GM21367 (cell line): ENCODE measurements at regions not wholly inside any gene's neighbourhood (a gene's known extent, or its start where the extent isn't known, plus 50 kb on each side); places are given as distances from the start of the nearest gene placed in this dataset.

Source experiments
- ATAC-seq: cut with Tn5 transposase; IDR thresholded peaks from one replicate; pipeline ENCODE4 v1.9.1; 2021; ENCODE audit not compliant: unreplicated experiment

GRCh38 chr15:25982736-25983135 lies 119.6 kb upstream of the ATP10A start:
- ATAC-seq, result no peak

- no peak for ATAC-seq
Observed at GRCh38 chr15:25981114-25981513, 118.0 kb upstream of the ATP10A start.

DNA sequence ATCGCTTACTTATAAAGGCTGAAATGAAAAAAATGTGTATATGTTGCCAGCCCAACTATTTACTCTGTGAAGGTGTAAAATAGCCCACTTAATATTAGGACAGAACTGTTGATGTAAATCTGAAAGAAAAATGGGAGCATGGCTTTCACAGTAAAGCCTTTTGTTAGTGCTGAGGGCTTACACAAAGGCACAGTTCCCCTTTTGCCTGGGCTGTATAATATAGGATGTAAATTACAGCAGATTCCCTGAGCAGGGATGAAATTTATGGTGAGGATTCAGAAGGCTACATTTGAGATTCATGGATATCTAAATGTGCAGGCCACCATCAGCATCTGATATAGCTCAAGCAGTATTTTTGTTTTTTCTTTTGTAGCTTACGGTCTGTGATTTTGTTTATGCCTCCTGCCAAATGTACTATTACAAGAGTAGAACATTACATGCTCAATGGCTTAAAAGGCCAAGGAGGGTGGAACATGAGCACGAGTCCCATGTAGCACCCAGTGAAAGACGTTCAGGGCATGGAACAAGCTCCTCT lies 109.1 kb upstream of the ATP10A start:
- no peak for ATAC-seq

DNA sequence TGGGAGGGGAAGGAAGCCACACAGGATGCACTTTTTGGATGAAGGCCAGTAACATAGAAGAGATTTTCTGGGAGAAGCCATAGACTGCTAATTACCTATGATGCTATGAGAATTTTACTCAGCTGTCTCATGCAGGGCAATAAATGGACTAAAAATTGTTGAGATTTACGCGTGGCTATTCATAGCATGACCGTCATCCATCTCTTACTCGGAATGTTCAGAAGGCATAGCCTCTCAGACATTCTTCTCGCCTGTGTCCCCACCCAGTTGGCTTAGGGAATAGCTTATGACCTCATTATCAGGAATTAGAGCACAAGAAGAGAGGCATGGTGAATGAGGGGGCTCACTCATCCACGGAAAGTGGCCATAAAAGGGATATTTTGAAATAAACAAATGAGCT lies 107.9 kb upstream of the ATP10A start:
- ATAC-seq, result no peak

- ATAC-seq, result no peak
Observed at GRCh38 chr15:25969886-25970285, 106.8 kb upstream of the ATP10A start.

DNA sequence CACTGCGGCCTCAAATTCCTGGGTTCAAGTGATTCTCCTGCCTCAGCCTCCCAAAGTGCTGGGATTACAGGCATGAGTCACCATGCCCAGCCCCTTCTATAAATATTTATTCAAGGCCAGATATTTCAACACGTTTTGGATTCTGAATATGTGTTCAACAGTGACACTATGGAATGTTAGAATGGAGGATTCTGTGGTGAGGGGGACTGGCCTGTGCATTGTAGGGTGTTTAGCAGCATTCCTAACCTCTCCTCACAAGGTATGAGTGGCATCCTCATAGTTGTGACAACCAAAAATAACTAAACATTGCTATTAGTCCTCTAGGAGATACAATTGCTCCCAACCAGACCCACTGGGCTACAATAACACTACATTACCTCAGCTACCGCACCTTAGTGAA lies 104.0 kb upstream of the ATP10A start:
- ATAC-seq, result no peak

- no peak for ATAC-seq
Observed at GRCh38 chr15:25965326-25965725, 102.2 kb upstream of the ATP10A start.

- no peak for ATAC-seq
Observed at GRCh38 chr15:25960273-25960672, 97.1 kb upstream of the ATP10A start.

DNA sequence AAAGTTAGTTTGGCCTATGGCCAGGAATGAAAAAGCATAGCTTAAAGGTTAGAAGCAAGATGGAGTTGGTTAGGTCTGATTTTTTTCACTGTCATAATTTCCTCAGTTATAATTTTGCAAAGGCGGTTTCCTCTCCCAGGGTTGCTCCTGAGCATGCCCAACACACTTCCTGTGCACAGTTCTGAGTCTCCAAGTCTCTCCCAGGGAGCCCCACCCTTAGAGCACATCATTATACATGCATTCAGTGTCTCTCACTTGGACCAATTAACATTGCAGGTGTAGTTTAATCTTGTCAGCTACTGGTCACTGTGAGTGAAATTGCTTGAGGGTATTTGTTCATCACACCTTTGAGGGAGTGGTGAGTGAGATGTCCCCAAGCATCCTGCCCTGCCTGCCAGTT lies 96.0 kb upstream of the ATP10A start:
- ATAC-seq, result no peak

DNA sequence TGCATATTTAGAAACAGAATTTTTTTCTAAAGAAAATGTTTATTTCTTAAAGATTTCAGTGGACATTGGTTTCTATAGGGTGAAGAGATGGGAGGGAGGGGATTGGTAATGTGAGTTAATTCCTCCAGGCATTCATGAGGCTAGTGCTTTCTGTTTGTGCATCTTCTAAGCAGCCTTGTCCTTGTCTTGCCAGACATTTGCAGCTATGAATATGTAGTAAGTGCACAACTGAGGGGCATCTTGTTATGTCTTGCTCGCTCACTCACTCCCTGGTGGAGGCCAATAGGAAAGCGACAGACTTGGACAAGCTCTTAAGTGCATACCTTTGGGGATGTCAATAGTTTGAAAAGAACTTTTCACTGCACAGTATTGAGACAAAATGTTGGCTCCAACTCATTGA lies 92.5 kb upstream of the ATP10A start:
- ATAC-seq, result no peak

DNA sequence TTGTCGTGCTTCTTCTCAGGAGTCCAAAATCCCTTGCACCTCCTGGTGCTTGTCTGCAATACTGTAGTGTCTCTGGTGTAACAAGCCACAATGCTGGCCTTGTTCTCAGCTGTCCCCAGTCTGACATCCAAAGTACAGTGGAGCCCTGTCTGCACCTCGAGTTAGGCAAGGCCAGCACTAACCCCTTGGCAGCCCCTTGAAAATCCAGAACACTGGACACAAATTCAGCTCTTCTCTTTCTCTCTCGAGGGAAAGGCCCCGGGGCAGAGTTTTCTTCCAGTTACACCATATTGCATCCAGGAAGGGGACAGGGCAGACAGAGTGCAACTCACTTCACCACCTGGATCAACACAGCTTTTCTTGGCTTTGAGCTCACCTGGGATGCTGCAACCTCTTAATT lies 91.3 kb upstream of the ATP10A start:
- ATAC-seq, result no peak

- no peak for ATAC-seq
Observed at GRCh38 chr15:25950014-25950413, 86.9 kb upstream of the ATP10A start.

- no peak for ATAC-seq
Observed at GRCh38 chr15:25947323-25948314, 84.5 kb upstream of the ATP10A start.

- ATAC-seq, result no peak
Observed at GRCh38 chr15:25946241-25946805, 83.2 kb upstream of the ATP10A start.

GRCh38 chr15:25944386-25944785 lies 81.3 kb upstream of the ATP10A start:
- no peak for ATAC-seq

- ATAC-seq, result no peak
Observed at GRCh38 chr15:25943831-25944230, 80.7 kb upstream of the ATP10A start.

GRCh38 chr15:25939122-25939521 lies 76.0 kb upstream of the ATP10A start:
- peak; percentile 96 for ATAC-seq

DNA sequence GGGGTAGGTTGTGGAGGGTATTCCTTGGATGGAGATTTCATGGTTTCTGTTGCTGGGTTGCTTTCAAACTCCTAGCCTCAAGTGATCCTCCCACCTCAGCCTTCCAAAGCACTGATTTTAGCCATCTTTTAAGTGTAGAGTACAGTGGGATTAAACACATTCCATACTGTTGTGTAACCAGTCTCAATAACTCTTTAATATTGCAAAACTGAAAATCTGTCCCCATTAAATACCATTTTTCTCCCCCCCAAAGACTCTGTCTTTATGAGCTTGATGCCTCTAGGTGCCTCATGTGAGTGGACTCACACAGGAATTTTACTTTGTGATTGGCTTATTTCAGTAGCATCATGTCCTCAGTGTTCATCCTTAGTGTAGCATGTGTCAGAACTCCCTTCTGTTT lies 74.7 kb upstream of the ATP10A start:
- no peak for ATAC-seq

DNA sequence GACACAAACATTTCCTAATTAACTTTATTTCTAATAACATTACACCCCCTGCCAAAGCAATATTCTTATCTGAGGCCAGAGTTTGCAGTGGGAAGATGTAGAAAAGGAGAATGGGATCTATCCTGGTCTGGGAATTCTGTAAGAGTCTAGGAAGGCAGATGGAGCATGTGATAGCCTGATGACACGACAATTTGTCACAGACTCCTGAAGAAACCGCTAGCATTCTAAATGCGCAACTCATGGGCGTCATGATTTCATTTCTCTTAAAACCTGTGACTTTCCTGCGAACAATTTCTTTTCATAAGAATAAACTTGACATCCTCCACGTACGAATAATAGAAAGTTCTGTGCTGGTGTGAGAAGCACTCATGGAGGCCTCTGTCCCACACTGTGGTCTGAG lies 72.9 kb upstream of the ATP10A start:
- no peak for ATAC-seq

GRCh38 chr15:25933456-25934158 lies 70.5 kb upstream of the ATP10A start:
- ATAC-seq, result peak; percentile 90

DNA sequence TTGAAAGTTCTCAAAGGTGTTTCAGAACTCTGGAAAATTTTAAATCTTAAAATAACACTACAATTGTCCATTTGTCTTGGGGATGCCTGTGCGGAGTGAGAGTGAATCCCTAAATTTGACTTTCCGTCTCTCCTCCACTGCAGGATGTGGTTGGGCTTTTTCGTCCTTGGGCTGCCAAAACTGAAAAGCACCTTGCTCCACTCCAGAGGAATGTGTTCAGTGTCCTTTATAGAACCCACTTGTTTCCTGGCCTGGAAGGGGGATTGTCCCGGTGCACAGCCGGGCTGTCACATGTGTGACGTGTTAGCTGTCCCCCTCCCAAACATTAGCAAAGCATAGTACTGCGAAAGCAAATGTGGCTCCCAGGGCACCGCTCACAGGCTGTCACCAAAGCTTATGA lies 69.6 kb upstream of the ATP10A start:
- ATAC-seq, result no peak

DNA sequence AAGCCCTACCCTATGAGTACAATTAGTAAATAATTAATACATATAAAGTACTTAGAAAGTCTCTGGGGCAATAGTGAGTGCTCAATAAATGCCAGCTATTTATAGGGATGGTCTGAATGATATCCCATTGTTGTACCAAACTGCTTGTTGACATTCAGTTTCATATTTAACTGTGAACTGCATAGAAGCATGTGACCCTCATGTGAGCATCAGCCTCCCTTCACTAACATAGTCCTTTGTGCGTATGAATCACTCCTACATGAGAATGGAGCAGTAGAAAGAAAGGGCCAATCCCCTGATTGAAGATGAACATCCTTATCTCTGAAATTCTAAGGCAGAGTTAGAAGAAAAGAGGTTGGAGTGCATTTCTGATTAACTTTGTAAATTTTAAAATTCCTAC lies 68.7 kb upstream of the ATP10A start:
- no peak for ATAC-seq
